H9 (cell line): ENCODE measurements at regions not wholly inside any gene's neighbourhood (a gene's known extent, or its start where the extent isn't known, plus 50 kb on each side); places are given as distances from the start of the nearest gene placed in this dataset.

Experiments
- DNase-seq: peaks from one replicate; pipeline ENCODE4 v3.0.0-alpha.2; 2017
- H2AFZ ChIP-seq: one replicate; pipeline ENCODE4 v1.6.1; 2013; ENCODE audit warnings: mild to moderate bottlenecking, low read length, control low read depth, moderate library complexity
- H2AK5ac ChIP-seq: 2 replicates; pipeline ENCODE4 v1.6.1; 2013; ENCODE audit warnings: low read length, control low read depth, mixed read lengths; ENCODE audit not compliant: insufficient read length
- H2BK120ac ChIP-seq: one replicate; pipeline ENCODE4 v1.6.1; 2013; ENCODE audit warnings: low read depth, mild to moderate bottlenecking, low read length, control low read depth, inconsistent platforms; ENCODE audit not compliant: poor library complexity, severe bottlenecking
- H2BK12ac ChIP-seq: 2 replicates; pipeline ENCODE4 v1.6.1; 2013; ENCODE audit warnings: low read length, control low read depth, mixed read lengths, low read depth; ENCODE audit not compliant: insufficient read length
- H2BK15ac ChIP-seq: 2 replicates; pipeline ENCODE4 v1.6.1; 2013; ENCODE audit warnings: low read depth, low read length, control low read depth
- H2BK20ac ChIP-seq: one replicate; pipeline ENCODE4 v1.6.1; 2013; ENCODE audit warnings: low read depth, mild to moderate bottlenecking, low read length, control low read depth, inconsistent platforms; ENCODE audit not compliant: poor library complexity, severe bottlenecking
- H2BK5ac ChIP-seq: 2 replicates; pipeline ENCODE4 v1.6.1; 2013; ENCODE audit warnings: low read length, control low read depth, mixed read lengths; ENCODE audit not compliant: insufficient read length
- H3K14ac ChIP-seq: 2 replicates; pipeline ENCODE4 v1.6.1; 2013; ENCODE audit warnings: low read length, control low read depth; ENCODE audit not compliant: insufficient read depth
- H3K18ac ChIP-seq: 2 replicates; pipeline ENCODE4 v1.6.1; 2013; ENCODE audit warnings: low read depth, mild to moderate bottlenecking, mixed read lengths, low read length, control low read depth; ENCODE audit not compliant: insufficient read length
- H3K23ac ChIP-seq: 2 replicates; pipeline ENCODE4 v1.6.1; 2013; ENCODE audit warnings: low read length, control low read depth, mixed read lengths, low read depth; ENCODE audit not compliant: insufficient read length
- H3K23me2 ChIP-seq: 2 replicates; pipeline ENCODE4 v1.6.1; 2013; ENCODE audit warnings: low read depth, mild to moderate bottlenecking, mixed read lengths, low read length, control low read depth; ENCODE audit not compliant: insufficient read length, poor library complexity, severe bottlenecking
- H3K27ac ChIP-seq: 2 replicates; pipeline ENCODE4 v1.5.1; 2013; ENCODE audit warnings: low read length, control low read depth, mixed read lengths, low read depth; ENCODE audit not compliant: insufficient read length
- H3K27me3 ChIP-seq: 2 replicates; pipeline ENCODE4 v1.6.1; 2013; ENCODE audit warnings: low read length, control low read depth, inconsistent platforms; ENCODE audit not compliant: insufficient read depth
- H3K4ac ChIP-seq: 2 replicates; pipeline ENCODE4 v1.6.1; 2013; ENCODE audit warnings: low read depth, mild to moderate bottlenecking, control low read depth, inconsistent platforms, low read length, moderate library complexity
- H3K4me1 ChIP-seq: 2 replicates; pipeline ENCODE4 v1.6.1; 2013; ENCODE audit warnings: low read length, control low read depth, inconsistent platforms; ENCODE audit not compliant: insufficient read depth
- H3K4me2 ChIP-seq: 2 replicates; pipeline ENCODE4 v1.6.1; 2013; ENCODE audit warnings: low read length, control low read depth, mixed read lengths; ENCODE audit not compliant: insufficient read length, insufficient read depth
- H3K56ac ChIP-seq: 2 replicates; pipeline ENCODE4 v1.6.1; 2013; ENCODE audit warnings: low read depth, mild to moderate bottlenecking, mixed read lengths, low read length, control low read depth; ENCODE audit not compliant: insufficient read length
- H3K79me1 ChIP-seq: 2 replicates; pipeline ENCODE4 v1.6.1; 2013; ENCODE audit warnings: low read depth, mild to moderate bottlenecking, moderate library complexity, low read length, control low read depth, inconsistent platforms; ENCODE audit not compliant: insufficient read depth, poor library complexity, severe bottlenecking
- H3K79me2 ChIP-seq: 2 replicates; pipeline ENCODE4 v1.6.1; 2013; ENCODE audit warnings: low read length, control low read depth, inconsistent platforms; ENCODE audit not compliant: insufficient read depth
- H3K9ac ChIP-seq: 2 replicates; pipeline ENCODE4 v1.6.1; 2013; ENCODE audit warnings: low read length, control low read depth, mixed read lengths; ENCODE audit not compliant: insufficient read length; ENCODE audit errors: extremely low read depth
- H3K9me3 ChIP-seq: one replicate; pipeline ENCODE4 v1.6.1; 2013; ENCODE audit warnings: low read depth, low read length, inconsistent platforms; ENCODE audit not compliant: control insufficient read depth
- H3T11ph ChIP-seq: one replicate; pipeline ENCODE4 v1.6.1; 2013; ENCODE audit warnings: mild to moderate bottlenecking, low read length, control low read depth, inconsistent platforms
- H4K20me1 ChIP-seq: one replicate; pipeline ENCODE4 v1.6.1; 2013; ENCODE audit not compliant: control insufficient read depth, insufficient read length, insufficient read depth
- H4K5ac ChIP-seq: 2 replicates; pipeline ENCODE4 v1.6.1; 2013; ENCODE audit warnings: low read depth, mild to moderate bottlenecking, mixed read lengths, low read length, control low read depth; ENCODE audit not compliant: insufficient read length
- H4K8ac ChIP-seq: replicated peaks from 2 replicates; pipeline ENCODE4 v1.6.1; 2013; ENCODE audit warnings: low read length, control low read depth, mixed read lengths, low read depth; ENCODE audit not compliant: insufficient read length
- H4K91ac ChIP-seq: 2 replicates; pipeline ENCODE4 v1.6.1; 2013; ENCODE audit warnings: low read depth, mild to moderate bottlenecking, moderate library complexity, mixed read lengths, low read length, control low read depth; ENCODE audit not compliant: insufficient read length
- H3K27ac Mint-ChIP-seq, 3 experiments: 2 replicates in 2 of 3; 3 replicates in 1 of 3; pipeline ENCODE4 v1.8.0; 2020 to 2021; ENCODE audit warnings: mixed read lengths in 3 of 3, mild to moderate bottlenecking in 1 of 3, moderate library complexity in 1 of 3
- H3K27me3 Mint-ChIP-seq: 2 replicates; pipeline ENCODE4 v1.8.0; 2021; ENCODE audit warnings: low read depth, mild to moderate bottlenecking, moderate library complexity, mixed read lengths
- H3K36me3 Mint-ChIP-seq, 3 experiments: 2 replicates in 2 of 3; 3 replicates in 1 of 3; pipeline ENCODE4 v1.8.0; 2020 to 2021; ENCODE audit warnings: low read depth in 3 of 3, mixed read lengths in 3 of 3; ENCODE audit not compliant: insufficient read depth in 1 of 3
- H3K4me1 Mint-ChIP-seq, 2 experiments: 2 replicates each; pipeline ENCODE4 v1.8.0; 2020; ENCODE audit warnings: mixed read lengths in 2 of 2
- H3K4me3 Mint-ChIP-seq, 2 experiments: 2 replicates in 1 of 2; 3 replicates in 1 of 2; pipeline ENCODE4 v1.8.0; 2020 to 2021; ENCODE audit warnings: mild to moderate bottlenecking in 2 of 2, mixed read lengths in 2 of 2, moderate library complexity in 1 of 2
- H3K9me3 Mint-ChIP-seq, 2 experiments: 2 replicates in 1 of 2; 3 replicates in 1 of 2; pipeline ENCODE4 v1.8.0; 2020; ENCODE audit warnings: mild to moderate bottlenecking in 2 of 2, mixed read lengths in 2 of 2, moderate library complexity in 1 of 2
- CTCF ChIP-seq: fragments of 200-600 bp; sonication (generic); conservative IDR thresholded peaks from 3 replicates; pipeline ENCODE4 v1.8.0; 2021; ENCODE audit warnings: antibody characterized with exemption, mild to moderate bottlenecking
- WGBS: extraction: QIAGEN DNeasy Blood & Tissue Kit; methylation state at CpG from one replicate; pipeline ENCODE4 v1.1.7; 2013; ENCODE audit warnings: missing lambda C conversion rate, low lambda C conversion rate, mixed read lengths; ENCODE audit not compliant: insufficient read length; ENCODE audit errors: extremely low coverage; 5-methylcytosine and 5-hydroxymethylcytosine counted together

- Histone ChIP-seq H3K18ac (no peak overlapping the region), H3K4ac (no peak overlapping the region), H4K5ac (no peak overlapping the region), H3K56ac (no peak overlapping the region), H3K23ac (no peak overlapping the region), H2AFZ (no peak overlapping the region), H3K23me2 (no peaks in the 10 kb centered on the region), H3K79me1 (no peaks in the 10 kb centered on the region), H3K4me1 (no peaks in the 10 kb centered on the region), H2BK15ac (no peak overlapping the region), H2BK12ac (no peak overlapping the region), H3K14ac (no peak overlapping the region), H3K27me3 (no peaks in the 10 kb centered on the region), H3K9ac (no peak overlapping the region), H2BK5ac (no peak overlapping the region), H4K91ac (no peak overlapping the region), H3T11ph (no peak overlapping the region), H2AK5ac (no peak overlapping the region), H3K9me3 (no peaks in the 10 kb centered on the region), H2BK120ac (no peak overlapping the region), H2BK20ac (no peak overlapping the region), H3K27ac (no peak overlapping the region), H3K79me2 (no peaks in the 10 kb centered on the region), H4K8ac (no peak overlapping the region), H3K4me2 (no peak overlapping the region), H4K20me1 (no peaks in the 10 kb centered on the region)
- DNase-seq: no peak
- TF ChIP-seq CTCF: no peak
- Mint-ChIP-seq H3K9me3 (no peaks in the 10 kb centered on the region), H3K4me1 (peaks cover 5 to 6% of the 10 kb centered on the region in 2 experiments), H3K4me3 (no peak overlapping the region), H3K36me3 (no peaks in the 10 kb centered on the region; a peak in 1 of 7 replicates), H3K27ac (no peak overlapping the region), H3K27me3 (no peaks in the 10 kb centered on the region)
- no CpG with 5 or more reads among the region's 8 CpGs for WGBS
These were observed 2112.9 kb upstream of the WWC1 start for GRCh38 chr5:166178411-166179080.
